Stimulated activated CD4-positive, alpha-beta T cell treated with anti-CD3 and anti-CD28 coated beads, Interleukin-15, amount 100 ng/mL, for 24 hours (primary cell): ENCODE measurements at regions not wholly inside any gene's neighbourhood (a gene's known extent, or its start where the extent isn't known, plus 50 kb on each side); places are given as distances from the start of the nearest gene placed in this dataset.
"Not testable (repeated sequence)": the region's sequence is repeated elsewhere in the genome, so short reads cannot be mapped to it uniquely, and the experiment has no call there.

Experiments
- DNase-seq: peaks from one replicate; pipeline ENCODE4 v3.0.0-alpha.2; 2020

DNA sequence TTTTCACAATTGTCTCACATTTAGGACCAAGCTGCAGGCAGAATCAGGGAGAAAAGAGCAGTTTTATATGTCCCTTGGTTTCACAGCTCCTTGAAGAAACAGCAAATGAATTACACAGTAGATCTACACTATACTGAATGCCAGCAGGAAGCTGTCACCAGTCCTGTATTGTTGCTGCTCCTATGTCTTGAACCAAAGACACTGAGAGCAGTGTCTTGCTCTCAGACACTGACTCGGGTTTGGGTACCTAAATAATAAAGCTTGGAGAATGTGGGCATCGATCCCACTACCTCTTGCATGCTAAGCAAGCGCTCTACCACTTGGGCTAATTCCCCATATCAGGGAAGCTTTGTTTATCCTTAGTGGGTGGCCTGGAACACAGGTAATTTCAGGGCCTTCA lies 552.7 kb downstream of the PRIM2 start:
- DNase-seq = not testable (repeated sequence)

DNA sequence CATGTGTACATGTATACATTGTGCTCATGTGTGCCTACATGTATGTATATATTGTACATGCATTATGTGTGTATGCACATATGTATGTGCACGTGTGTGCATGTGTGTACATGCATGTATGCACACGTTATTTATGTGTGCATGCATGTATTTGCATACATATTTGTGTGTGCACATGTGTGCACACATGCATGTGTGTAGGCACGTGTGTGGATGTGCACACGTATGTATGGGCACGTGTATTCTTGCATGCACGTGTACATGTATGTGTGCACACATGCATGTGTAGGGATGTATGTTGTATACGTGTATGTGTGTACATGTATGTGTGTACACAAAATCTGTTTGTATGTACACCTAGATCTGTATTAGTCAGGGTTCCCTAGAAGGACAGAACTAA lies 556.0 kb downstream of the PRIM2 start:
- not testable (repeated sequence) for DNase-seq

DNA sequence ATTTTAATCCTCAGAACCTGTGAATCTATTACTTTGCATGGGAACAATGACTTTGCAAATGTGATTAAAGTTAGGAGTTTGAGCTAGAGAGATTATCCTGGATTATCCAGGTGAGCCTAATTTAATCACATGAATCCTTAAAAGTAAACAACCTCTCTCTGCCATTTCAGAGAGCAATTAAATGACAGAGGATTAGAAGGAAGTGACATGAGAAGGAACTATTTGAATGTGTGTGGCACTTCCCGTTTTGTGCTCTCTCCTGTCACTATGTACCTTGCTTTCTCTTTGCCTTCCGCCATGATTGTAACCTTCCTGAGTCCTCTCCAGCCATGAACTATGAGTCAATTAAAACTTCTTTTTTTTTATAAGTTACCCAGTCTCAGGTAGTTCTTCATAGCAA lies 559.2 kb downstream of the PRIM2 start:
- not testable (repeated sequence) for DNase-seq

DNA sequence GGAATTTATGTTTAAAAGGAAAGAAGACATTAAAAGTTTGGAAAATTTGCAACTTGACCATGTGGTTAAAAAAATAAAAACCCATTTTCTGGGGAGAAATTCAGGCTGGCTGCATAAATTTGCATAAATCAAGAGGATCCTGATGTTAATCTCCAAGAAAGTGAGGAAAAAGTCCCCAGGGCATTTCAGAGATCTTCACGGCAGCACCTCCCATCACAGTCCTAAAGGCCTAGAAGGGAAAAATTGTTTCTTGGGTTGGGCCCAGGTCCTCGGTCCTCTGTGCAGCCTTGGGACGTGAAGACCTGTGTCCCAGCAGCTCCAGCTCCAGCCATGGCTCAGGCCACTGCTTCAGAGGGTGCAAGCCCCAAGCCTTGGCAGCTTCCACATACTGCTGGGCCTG lies 560.3 kb downstream of the PRIM2 start:
- DNase-seq = not testable (repeated sequence)

DNA sequence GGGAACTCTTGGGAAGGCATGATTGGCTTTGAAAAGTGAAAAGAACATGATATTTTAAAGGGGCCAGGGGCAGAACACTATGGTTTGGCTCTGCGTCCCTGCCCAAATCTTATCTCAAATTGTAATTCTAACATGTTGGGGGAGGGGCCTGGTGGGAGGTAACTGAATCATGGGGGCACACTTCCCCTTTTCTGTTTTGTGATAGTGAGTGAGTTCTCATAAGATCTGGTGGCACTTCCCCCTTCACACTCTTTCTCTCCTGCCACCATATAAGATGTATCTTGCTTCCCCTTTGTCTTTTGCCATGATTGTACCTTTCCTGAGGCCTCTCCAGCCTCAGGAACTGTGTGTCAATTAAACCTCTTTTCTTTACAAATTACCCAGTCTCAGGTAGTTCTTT lies 561.4 kb downstream of the PRIM2 start:
- DNase-seq = not testable (repeated sequence)

DNA sequence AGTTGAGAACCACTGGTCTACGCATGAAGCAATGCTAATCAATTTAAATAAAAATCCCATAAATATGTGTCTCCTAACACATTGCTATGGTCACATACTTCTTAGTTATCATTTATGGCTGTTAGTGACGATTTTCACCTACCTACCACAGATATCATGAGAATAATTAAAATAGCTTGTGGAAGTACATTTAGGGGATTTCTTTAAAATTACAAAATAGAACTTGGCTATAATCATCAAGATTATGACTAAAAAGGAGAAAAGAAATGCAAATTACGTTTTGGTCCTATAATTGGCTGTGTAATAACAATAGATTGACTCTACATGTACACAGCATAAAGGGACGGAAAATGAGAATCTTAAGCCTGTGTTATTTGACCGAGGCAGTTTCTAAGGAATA lies 581.4 kb downstream of the PRIM2 start:
- not testable (repeated sequence) for DNase-seq

DNA sequence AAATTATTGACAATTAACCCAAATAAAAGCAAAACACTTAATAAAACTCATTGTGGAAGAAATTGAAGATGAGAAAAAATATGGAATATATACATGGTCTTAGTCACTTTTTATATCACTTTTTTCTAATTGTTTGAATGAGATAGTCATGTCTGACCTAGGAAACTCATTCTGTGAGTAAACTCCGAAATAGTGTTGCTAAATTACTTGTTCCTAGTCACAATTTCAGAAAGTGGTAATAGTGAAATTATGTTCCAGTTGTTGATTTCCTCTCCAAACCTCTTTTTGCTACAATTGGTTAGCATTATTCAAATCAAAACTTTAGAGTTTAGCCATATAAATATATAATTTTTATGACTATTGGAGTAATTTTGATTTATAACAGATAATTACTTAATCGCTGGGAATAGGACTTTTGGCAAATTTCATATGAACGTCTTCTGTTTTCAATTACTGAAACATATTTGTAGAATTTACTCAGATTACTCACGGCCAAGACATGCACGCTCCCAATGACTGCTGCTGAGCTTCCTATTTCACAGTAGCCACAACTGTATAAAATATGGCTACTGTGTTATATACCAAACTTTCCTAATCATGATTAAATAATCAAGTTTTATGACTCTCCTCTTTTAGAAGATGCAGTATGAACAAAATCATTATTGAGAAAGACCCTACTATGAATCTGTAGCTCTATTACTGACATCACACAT lies 583.4 kb downstream of the PRIM2 start:
- DNase-seq = not testable (repeated sequence)

DNA sequence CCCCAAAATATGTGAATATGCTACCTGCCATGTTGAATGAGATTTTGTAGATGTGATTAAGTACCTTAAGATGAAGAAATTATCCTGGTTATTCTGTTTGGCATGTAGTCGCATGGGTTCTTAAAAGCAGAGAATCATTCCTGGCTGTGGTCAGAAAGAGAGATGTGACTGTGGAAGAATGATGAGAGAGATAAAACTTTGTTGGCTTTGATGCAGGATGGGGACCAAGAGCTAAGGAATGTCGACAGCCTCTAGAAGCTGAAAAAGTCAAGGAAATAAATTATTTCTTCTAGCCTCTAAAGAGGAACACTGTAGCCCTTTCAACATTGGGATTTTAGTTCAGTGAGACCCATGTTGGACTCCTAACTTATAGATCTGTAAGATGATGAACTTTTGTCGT lies 584.0 kb downstream of the PRIM2 start:
- not testable (repeated sequence) for DNase-seq

DNA sequence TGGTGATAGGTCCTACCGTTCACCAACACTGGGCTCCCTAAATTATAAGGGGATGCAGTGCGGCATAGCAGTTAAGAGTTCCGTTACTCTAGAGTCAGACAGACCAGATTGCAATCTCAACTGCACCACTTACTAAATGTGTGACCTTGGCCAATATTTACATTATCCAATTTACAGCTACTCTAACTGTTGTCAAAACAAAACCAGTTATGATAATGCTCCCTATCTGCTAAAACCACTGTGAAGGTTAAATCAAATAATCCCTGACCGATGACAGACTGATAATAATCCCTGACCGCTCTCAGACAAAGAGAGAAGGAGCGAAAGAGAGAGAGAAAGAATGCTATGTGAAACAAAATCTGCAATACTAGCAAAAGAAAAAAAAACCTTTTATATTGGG lies 586.9 kb downstream of the PRIM2 start:
- not testable (repeated sequence) for DNase-seq

DNA sequence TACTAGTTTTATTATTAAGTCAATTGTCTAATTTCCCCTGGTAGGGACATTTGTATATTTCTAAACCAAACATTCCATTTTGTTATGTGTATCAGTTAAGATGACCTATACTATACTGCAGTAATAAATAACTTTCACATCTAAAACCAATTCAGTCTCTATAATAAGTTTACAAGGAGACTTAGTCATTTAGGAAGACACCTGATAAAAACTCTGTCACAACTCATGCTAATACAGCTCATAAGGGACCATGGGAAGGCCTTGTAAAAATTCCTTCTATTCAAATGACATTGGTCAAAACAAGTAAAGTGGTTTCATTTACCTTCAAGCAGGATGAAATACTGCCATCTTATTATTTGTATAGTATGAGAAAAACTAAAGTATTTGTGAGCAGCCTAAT lies 597.9 kb downstream of the PRIM2 start:
- DNase-seq = not testable (repeated sequence)

DNA sequence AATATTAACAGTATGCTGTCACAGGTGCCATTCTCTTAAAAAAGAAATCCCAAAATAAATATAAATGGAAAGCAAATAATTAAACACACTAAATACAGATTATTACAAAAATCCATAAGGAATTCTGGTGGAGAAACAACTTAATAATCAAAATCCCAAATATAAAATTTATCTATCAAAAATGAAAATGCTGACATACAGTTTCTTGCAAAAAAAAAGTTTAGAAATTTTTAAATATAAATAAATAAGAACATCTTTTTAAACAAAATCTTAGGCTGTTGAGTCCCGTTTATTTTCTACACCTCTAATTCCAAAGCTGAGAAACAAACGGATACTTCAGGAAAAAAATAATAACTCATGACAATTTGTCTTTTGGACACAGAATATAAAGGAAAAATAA lies 625.5 kb downstream of the PRIM2 start:
- not testable (repeated sequence) for DNase-seq

DNA sequence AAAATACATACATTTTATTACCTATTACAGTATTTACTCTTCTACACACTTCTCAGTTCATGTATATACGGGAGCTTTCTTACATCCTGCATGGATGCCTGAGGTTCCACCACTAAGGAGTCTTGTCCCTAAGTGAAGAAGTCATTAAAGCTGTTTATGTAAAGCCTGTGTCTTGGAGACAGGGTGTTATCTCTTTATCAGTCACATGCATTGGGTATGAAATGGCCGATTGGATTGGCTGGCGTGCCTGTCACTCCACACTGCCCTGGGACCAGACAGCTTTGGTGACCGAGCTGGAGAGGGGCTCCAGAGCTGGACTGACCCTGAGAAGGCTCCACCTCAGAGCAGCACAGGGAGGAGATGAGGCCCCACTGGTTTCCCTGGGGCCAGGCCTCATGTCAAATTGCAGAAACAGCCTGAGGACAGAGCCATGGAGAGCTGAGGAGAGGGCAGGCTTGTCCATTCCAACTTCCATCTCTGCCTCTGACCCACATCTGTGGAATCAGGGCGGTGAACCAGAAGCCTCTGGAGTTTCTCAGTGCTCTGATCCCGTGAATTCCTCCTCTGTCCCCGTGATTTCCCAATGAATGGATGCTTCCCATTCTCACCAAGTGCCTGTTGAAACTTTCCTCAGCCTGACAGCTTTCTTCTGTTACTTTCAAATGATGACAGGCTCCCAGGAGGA lies 628.8 kb downstream of the PRIM2 start:
- not testable (repeated sequence) for DNase-seq

DNA sequence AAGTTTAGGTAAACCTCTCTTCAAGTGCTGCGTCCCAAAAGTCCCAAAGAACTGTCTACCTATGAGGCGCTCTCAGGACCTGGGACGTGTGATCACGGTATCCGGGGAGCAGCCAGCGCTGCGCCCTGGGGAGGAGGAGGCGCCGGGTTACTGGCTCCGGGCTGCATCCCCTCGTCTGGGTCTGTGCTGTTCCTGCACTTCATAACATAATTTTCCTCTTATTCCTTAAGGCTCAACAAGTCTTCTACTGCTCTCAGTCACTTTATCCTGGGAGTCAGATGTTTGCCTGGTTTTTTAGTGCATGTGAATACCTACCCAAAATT lies 629.3 kb downstream of the PRIM2 start:
- not testable (repeated sequence) for DNase-seq

DNA sequence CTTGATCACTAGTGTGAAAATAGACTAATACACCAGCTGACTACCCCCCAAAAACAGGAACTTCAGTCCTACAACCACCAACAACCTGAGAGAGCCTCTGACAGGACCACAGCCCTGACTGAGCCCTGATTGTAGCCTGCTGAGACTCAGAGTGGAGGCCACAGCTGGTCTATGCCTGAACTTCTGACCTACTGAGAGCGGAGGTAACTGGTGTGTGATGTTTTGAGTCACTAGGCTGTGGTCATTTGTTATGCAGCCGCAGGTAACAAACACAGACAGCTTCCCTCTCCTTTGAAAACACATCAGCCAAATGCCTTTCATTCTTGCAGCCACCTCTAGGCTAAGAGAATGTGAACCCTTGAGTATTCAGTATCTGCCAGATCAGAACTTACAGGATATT lies 631.1 kb downstream of the PRIM2 start:
- DNase-seq = not testable (repeated sequence)

DNA sequence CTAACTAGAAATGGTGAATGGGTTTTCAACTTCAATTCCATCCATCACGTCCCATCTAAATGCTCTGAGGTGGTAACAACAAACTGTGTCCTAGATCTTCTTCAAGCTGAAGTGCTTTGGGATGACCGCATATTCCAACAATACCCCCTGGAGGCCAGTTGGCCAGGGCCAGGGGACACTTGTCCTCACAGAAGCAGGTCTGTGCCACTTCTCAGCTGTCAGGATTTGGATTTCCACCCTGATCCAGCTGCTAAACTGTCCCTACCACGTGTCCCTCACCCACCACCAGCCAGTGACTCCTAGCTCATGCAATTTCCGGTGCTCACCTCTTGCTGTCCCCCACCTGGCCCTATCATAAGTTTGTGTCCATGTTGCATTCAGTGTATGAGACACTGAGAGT lies 633.0 kb downstream of the PRIM2 start:
- DNase-seq = not testable (repeated sequence)

DNA sequence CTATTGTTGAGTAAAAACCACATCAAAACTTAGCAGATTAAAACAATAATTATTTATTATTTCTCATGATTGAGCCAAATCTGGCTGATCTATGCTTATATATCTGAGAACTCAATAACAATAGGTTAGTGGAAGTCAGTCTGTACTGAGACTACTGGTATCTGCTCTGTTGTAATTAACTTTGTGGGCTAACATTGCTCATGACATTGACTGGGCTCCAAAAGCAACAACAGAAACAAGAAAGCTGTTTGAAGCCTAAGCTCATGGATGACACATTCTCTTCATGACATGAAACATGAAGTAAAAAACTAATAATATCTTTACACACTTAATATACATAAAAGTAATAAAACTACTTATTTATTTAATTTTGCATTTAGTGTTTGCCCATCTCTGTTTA lies 649.3 kb downstream of the PRIM2 start:
- not testable (repeated sequence) for DNase-seq

DNA sequence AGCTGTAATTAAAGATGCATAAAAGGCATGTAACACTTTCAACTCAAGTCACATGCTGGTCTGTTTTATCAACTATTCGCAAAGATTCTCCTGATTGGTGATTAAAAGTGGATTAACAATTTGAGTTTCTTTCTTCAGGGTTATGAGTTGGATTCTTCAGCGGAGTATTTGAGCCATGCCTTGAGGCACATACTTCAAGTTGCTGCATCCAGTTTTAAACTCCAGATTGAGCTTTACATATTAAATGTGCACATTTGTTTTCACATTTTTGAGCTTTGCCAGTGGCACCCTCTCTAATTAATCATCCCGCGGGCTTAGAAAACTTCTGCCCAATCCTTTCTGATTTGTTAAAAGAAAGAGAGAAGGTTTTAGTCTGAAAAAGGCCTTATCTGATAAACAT lies 654.5 kb downstream of the PRIM2 start:
- not testable (repeated sequence) for DNase-seq

DNA sequence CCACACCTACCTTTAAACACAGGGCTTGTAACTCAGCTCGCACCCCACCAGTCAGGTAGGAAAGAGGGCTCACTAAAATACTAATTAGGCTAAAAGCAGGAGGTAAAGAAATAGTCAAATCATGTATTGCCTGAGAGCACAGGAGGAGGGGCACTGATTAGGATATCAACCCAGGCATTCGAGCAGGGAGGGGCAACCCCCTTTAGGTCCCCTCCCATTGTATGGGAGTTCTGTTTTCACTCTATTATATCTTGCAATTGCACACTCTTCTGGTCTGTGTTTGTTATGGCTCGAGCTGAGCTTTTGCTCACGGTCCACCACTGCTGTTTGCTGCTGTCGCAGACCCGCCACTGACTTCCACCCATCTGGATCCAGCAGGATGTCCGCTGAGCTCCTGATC lies 657.2 kb downstream of the PRIM2 start:
- no peak for DNase-seq

DNA sequence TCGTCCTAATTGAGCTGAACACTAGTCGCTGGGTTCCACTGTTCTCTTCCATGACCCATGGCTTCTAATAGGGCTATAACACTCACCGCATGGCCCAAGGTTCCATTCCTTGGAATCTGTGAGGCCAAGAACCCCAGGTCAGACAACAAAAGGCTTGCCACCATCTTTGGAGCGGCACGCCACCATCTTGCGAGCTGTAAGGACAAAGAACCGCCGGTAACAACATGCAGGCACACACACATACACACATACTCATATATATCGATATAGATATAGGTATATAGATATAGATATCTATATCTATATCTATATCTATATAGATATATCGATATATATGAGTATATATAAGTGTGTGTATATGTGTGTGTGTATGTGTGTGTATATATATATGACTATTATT lies 657.7 kb downstream of the PRIM2 start:
- DNase-seq = not testable (repeated sequence)

DNA sequence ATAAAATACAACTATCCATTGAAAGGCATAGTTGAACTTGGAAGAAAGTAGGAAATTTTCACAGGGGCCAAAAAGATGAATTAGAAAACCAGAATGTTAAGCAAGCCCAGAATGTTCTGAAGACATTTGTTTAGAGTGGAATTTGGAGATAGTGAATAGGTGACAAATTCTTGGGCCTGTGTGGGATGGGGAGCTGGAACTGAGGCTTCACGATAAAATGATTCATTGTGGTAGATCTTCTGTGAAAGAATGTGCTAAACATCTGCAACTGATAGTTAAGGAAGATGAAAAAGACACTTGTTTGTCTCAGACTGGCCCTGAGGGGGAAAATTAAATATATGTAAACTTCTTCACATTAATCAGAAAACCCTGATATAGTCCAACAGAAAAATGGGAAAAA lies 658.9 kb downstream of the PRIM2 start:
- DNase-seq = not testable (repeated sequence)

DNA sequence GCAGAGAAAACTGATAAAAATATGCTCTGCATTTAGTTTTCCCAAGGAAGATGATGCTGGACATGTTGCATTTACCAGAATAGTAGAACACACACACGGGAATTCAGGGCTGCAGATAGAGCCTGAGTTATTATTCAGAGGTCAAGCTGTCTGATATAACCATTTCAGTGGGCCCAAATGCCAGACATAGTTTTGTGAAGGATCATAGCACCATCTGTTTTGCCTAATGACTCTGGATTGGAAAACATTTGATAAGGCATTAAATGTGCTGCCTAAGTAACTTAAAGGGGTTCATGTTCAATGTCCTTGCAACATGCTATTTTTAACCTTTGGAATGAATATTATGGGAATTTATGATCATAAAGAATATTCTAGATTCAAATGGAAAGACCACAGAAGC lies 666.2 kb downstream of the PRIM2 start:
- not testable (repeated sequence) for DNase-seq

DNA sequence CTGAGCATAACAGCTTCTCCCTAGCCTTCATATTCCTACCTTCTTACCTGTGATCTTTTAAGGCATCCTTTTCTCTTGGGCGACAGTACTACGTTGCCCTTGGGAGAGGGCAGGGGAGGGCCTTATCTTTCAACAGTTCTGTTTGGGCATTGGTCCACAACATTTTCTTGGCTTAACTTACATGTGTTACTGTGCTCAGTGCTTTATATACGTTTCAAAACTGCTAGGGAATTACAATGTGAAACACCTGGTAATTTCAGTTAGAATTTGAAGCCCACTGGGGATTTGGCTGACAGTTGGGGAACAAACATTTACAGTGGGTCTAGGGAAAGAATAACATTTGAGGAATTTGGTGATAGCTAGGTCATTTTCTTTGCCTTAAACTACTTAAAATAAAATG lies 667.1 kb downstream of the PRIM2 start:
- DNase-seq = not testable (repeated sequence)

DNA sequence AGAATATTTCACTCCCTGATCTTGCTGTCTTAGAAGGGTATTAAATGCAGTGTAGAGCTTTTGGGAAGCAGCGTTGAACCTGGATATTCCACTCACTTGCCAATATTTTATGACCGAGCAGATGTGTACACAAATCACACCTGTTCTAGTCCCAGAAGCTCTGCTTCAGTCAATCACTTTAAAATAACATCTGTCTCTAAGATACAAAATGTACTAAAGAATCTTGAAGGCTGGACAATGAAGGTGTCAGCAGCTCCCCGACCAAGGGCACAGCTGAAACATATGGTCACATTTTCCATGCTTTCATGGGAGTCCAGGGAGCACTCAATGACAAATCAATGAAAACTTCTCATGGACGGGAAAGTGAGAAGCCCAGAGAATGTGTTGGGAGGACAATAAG lies 668.3 kb downstream of the PRIM2 start:
- DNase-seq = not testable (repeated sequence)

DNA sequence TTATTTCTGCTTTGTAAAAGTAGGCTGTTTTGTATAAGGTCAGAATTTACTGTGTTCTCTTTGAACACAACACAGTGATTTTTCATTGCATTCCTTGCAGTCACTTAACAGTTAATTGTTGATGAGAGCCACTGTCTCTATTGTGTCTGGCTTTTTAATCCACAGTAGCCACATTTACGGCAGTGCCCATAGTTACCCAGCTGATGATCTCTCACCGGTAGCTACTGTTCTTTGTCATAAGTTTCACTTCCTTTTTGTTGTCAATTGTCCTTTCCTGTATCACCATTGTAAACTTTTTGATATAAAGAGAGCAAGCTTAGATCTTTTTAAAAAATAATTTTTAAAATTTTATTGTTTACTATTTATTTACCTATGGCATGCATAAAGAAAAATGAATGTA lies 669.2 kb downstream of the PRIM2 start:
- not testable (repeated sequence) for DNase-seq
